CD4-positive, alpha-beta T cell (primary cell): ENCODE measurements at regions not wholly inside any gene's neighbourhood (a gene's known extent, or its start where the extent isn't known, plus 50 kb on each side); places are given as distances from the start of the nearest gene placed in this dataset.

ENCODE experiments used
- ATAC-seq: fragments of 200-7000 bp; cut with Tn5 transposase; one replicate; pipeline ENCODE4 v1.10.0; 2022; ENCODE audit warnings: mild to moderate bottlenecking; ENCODE audit not compliant: poor library complexity
- CTCF ChIA-PET: fragments of 350-600 bp; sonication (Branson Sonifier 250); formaldehyde crosslinking; loops from one replicate; lab custom pipeline; 2021; ENCODE audit warnings: antibody characterized with exemption, inconsistent platforms; lab: Charles Lee
- POLR2A ChIA-PET: fragments of 350-600 bp; sonication (Branson Sonifier 250); formaldehyde crosslinking; loops from one replicate; lab custom pipeline; 2021; ENCODE audit warnings: antibody characterized with exemption, inconsistent platforms; lab: Charles Lee
- DNase-seq, 14 experiments: peaks; one replicate each; pipeline ENCODE4 v3.0.0-alpha.2; 2013 to 2020; ENCODE audit warnings: mixed read lengths in 2 of 14
- H3K27ac ChIP-seq, 2 donors: one replicate each; pipeline versions ENCODE4 v1.5.1 to v1.7.0; 2013; ENCODE audit warnings: low read length in 2 of 2, low read depth in 1 of 2, mild to moderate bottlenecking in 1 of 2
- H3K27me3 ChIP-seq, 2 experiments: 1 replicate in 1 of 2; 2 replicates in 1 of 2; pipeline versions ENCODE4 v1.6.1 to v1.7.0; 2013; ENCODE audit warnings: low read length in 2 of 2, control low read depth in 1 of 2, mild to moderate bottlenecking in 1 of 2, moderate library complexity in 1 of 2; ENCODE audit not compliant: insufficient read depth in 2 of 2, control insufficient read depth in 1 of 2
- H3K36me3 ChIP-seq: one replicate; pipeline ENCODE4 v1.6.1; 2013; ENCODE audit warnings: low read length, control low read depth; ENCODE audit not compliant: insufficient read depth
- H3K4me1 ChIP-seq: one replicate; pipeline ENCODE4 v1.6.1; 2013; ENCODE audit warnings: low read length, control low read depth; ENCODE audit not compliant: insufficient read depth
- H3K4me3 ChIP-seq: one replicate; pipeline ENCODE4 v1.5.1; 2013; ENCODE audit warnings: mild to moderate bottlenecking, low read length, moderate library complexity
- H3K9me3 ChIP-seq, 2 experiments: 1 replicate in 1 of 2; 2 replicates in 1 of 2; pipeline versions ENCODE4 v1.6.1 to v1.7.0; 2013; ENCODE audit warnings: low read length in 2 of 2, mild to moderate bottlenecking in 2 of 2, control low read depth in 1 of 2, moderate library complexity in 1 of 2; ENCODE audit not compliant: control insufficient read depth in 1 of 2, insufficient read depth in 1 of 2
- H3K27ac Mint-ChIP-seq: one replicate; pipeline ENCODE4 v1.8.0; 2020; ENCODE audit warnings: mixed read lengths
- H3K27me3 Mint-ChIP-seq: one replicate; pipeline ENCODE4 v1.8.0; 2021; ENCODE audit warnings: mixed read lengths
- H3K36me3 Mint-ChIP-seq: one replicate; pipeline ENCODE4 v1.8.0; 2021; ENCODE audit warnings: low read depth, mixed read lengths
- H3K4me1 Mint-ChIP-seq: one replicate; pipeline ENCODE4 v1.8.0; 2021; ENCODE audit warnings: low read depth, mixed read lengths
- H3K4me3 Mint-ChIP-seq: one replicate; pipeline ENCODE4 v1.8.0; 2020; ENCODE audit warnings: mild to moderate bottlenecking, mixed read lengths
- H3K9me3 Mint-ChIP-seq: one replicate; pipeline ENCODE4 v1.8.0; 2020; ENCODE audit warnings: mixed read lengths
- intact Hi-C, 2 experiments: fragments of 100-400 bp; cut with DNase I in 1 of 2; cut with micrococcal nuclease in 1 of 2; formaldehyde crosslinking; loops; one replicate each; pipeline versions ENCODE4 v1.15.1 to v1.9.0; 2023 to 2025; cut with DNase I, micrococcal nuclease
- TF ChIP-seq, protein P1 (sequence below): fragments of 200-600 bp; IDR thresholded peaks from one replicate; pipeline ENCODE4 v1.8.0; 2022; ENCODE audit warnings: antibody characterized with exemption, mild to moderate bottlenecking

DNA sequence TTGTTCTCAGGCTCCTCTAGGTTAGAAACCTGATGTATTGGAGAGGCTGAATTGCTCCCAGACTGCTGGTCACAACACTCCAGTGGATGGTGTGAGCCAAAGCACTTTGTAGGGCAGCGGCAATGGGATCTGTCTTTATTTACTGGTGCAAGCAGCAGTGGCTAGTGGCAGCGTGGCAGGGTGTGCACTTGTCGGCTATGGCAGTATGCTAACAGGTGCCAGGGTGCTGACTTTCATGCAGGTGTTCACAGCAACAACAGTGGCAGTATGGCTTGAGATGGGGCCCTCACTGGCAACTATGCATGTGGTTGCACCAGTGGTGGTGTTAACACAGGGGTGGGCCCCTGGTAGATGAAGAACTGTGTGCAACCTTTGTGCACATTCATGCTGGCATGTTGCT is 347.8 kb downstream of the DSC3 start:
- intact Hi-C loops: no loop called here
- ChIA-PET CTCF (no interaction called here), POLR2A (no interaction called here)
- H3K4me3 Mint-ChIP-seq: no peak overlapping the region
- H3K27ac ChIP-seq: no peak overlapping the region
- H3K27me3 ChIP-seq: no peaks in the 10 kb centered on the region
- H3K4me1 ChIP-seq: no peaks in the 10 kb centered on the region
- H3K4me3 ChIP-seq: no peak overlapping the region
- no peak for DNase-seq
- H3K36me3 ChIP-seq: no peaks in the 10 kb centered on the region
- no peak overlapping the region for H3K27ac Mint-ChIP-seq
- H3K36me3 Mint-ChIP-seq: no peaks in the 10 kb centered on the region
- TF ChIP-seq, protein P1, sequence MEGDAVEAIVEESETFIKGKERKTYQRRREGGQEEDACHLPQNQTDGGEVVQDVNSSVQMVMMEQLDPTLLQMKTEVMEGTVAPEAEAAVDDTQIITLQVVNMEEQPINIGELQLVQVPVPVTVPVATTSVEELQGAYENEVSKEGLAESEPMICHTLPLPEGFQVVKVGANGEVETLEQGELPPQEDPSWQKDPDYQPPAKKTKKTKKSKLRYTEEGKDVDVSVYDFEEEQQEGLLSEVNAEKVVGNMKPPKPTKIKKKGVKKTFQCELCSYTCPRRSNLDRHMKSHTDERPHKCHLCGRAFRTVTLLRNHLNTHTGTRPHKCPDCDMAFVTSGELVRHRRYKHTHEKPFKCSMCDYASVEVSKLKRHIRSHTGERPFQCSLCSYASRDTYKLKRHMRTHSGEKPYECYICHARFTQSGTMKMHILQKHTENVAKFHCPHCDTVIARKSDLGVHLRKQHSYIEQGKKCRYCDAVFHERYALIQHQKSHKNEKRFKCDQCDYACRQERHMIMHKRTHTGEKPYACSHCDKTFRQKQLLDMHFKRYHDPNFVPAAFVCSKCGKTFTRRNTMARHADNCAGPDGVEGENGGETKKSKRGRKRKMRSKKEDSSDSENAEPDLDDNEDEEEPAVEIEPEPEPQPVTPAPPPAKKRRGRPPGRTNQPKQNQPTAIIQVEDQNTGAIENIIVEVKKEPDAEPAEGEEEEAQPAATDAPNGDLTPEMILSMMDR: no peak
- no peaks in the 10 kb centered on the region for H3K4me1 Mint-ChIP-seq
- no peaks in the 10 kb centered on the region for H3K27me3 Mint-ChIP-seq
- ATAC-seq: no peak
- H3K9me3 ChIP-seq: peaks cover 0 to 15% of the 10 kb centered on the region in 2 experiments
- H3K9me3 Mint-ChIP-seq: peaks cover 9% of the 10 kb centered on the region

DNA sequence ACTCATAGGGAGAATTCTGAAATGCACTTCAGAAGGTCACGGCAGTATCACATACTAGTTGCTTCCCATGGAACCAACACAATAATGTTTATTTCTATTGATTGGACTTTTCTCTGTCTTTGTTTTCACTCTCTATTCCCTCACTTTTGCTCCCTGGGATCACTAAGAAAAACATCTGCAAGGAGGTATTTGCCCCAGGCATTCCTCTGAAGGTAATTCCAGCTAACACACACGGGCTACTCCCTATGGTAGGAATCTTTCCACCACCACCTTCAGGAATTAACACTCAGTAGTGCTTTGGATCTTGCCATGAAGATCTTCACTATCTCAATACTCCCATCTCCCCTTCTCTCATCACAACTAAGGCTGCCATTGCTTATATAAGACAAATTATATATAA is 353.3 kb downstream of the DSC3 start:
- Mint-ChIP-seq H3K4me1 (no peaks in the 10 kb centered on the region), H3K4me3 (no peak overlapping the region), H3K27me3 (no peaks in the 10 kb centered on the region), H3K36me3 (no peaks in the 10 kb centered on the region), H3K27ac (no peak overlapping the region), H3K9me3 (peaks cover 6% of the 10 kb centered on the region)
- H3K9me3 ChIP-seq: no peaks in the 10 kb centered on the region
- ATAC-seq (no peak), DNase-seq (no peak)
- ChIA-PET CTCF (no interaction called here), POLR2A (no interaction called here)
- H3K27me3 ChIP-seq: no peaks in the 10 kb centered on the region
- TF ChIP-seq, protein P1: no peak
- no peak overlapping the region for H3K27ac ChIP-seq
- H3K4me3 ChIP-seq: no peak overlapping the region
- no peaks in the 10 kb centered on the region for H3K36me3 ChIP-seq
- H3K4me1 ChIP-seq: no peaks in the 10 kb centered on the region
- intact Hi-C loops: no loop called here

DNA sequence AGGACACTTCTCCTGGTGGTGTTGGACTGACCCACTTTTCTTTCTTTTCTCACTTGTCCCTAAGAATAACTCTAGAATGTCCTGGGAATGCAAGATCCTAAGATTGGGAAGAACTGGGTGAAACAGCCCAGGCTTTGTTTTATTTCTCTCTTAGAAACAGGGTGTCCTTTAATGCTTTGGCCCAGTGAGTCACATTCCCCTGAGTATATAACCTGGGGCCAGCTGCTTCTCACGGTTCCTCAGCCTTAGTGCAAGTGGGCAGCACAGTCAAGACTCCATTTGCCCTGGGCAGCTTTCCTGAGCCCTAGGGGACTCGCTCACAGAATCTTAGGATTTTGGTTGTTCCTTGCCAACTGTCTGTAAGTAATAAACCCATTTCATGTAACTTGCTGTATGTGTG is 355.0 kb downstream of the DSC3 start:
- Histone ChIP-seq H3K4me3 (no peak overlapping the region), H3K27me3 (no peaks in the 10 kb centered on the region), H3K4me1 (no peaks in the 10 kb centered on the region), H3K27ac (no peak overlapping the region), H3K9me3 (no peaks in the 10 kb centered on the region), H3K36me3 (no peaks in the 10 kb centered on the region)
- Mint-ChIP-seq H3K36me3 (no peaks in the 10 kb centered on the region), H3K27ac (no peak overlapping the region), H3K4me1 (no peaks in the 10 kb centered on the region), H3K4me3 (no peak overlapping the region), H3K9me3 (peaks cover 4% of the 10 kb centered on the region), H3K27me3 (no peaks in the 10 kb centered on the region)
- DNase-seq (no peak), ATAC-seq (no peak)
- ChIA-PET CTCF (no interaction called here), POLR2A (no interaction called here)
- intact Hi-C loops: no loop called here
- TF ChIP-seq, protein P1: no peak
